B cell (primary cell): ENCODE measurements at regions not wholly inside any gene's neighbourhood (a gene's known extent, or its start where the extent isn't known, plus 50 kb on each side); places are given as distances from the start of the nearest gene placed in this dataset.

ENCODE experiments used
- ATAC-seq: fragments of 200-7000 bp; cut with Tn5 transposase; one replicate; pipeline ENCODE4 v1.10.0; 2021; ENCODE audit warnings: low read depth, mild to moderate bottlenecking, moderate number of reproducible peaks, moderate library complexity
- CTCF ChIA-PET: fragments of 350-600 bp; sonication (Branson Sonifier 250); formaldehyde crosslinking; loops from one replicate; lab custom pipeline; 2021; ENCODE audit warnings: antibody characterized with exemption, inconsistent platforms; lab: Charles Lee
- POLR2A ChIA-PET: fragments of 350-600 bp; sonication (Branson Sonifier 250); formaldehyde crosslinking; loops from one replicate; lab custom pipeline; 2021; ENCODE audit warnings: antibody characterized with exemption; lab: Charles Lee
- DNase-seq: peaks from one replicate; pipeline ENCODE4 v3.0.0; 2013
- H2AFZ ChIP-seq: 2 replicates; pipeline ENCODE4 v1.6.1; 2012; ENCODE audit warnings: mild to moderate bottlenecking, low read depth, low read length; ENCODE audit not compliant: insufficient read depth, poor library complexity, severe bottlenecking
- H3K27ac ChIP-seq, 2 donors: 1 replicate in 1 of 2; 2 replicates in 1 of 2; pipeline ENCODE4 v1.5.1; 2012 to 2013; ENCODE audit warnings: low read length in 2 of 2, mild to moderate bottlenecking in 2 of 2, moderate library complexity in 1 of 2
- H3K27me3 ChIP-seq, 4 experiments: fragments of 200-600 bp in 1 of 4; sonication (generic) in 1 of 4; replicated peaks in 1 of 4; 1 replicate in 2 of 4; 2 replicates in 2 of 4; pipeline versions ENCODE4 v1.6.1 to v1.7.0; 2013 to 2016; ENCODE audit warnings: low read length in 3 of 4, mild to moderate bottlenecking in 2 of 4, mixed read lengths in 1 of 4, moderate library complexity in 1 of 4; ENCODE audit not compliant: insufficient read depth in 4 of 4, control insufficient read depth in 3 of 4; ENCODE audit errors: control extremely low read depth in 1 of 4
- H3K36me3 ChIP-seq, 2 experiments: replicated peaks in 1 of 2; 1 replicate in 1 of 2; 2 replicates in 1 of 2; pipeline versions ENCODE4 v1.6.1 to v1.7.1; 2013; ENCODE audit warnings: low read length in 1 of 2; ENCODE audit not compliant: insufficient read depth in 2 of 2, control insufficient read depth in 1 of 2; ENCODE audit errors: control extremely low read depth in 1 of 2, extremely low read depth in 1 of 2
- H3K4me1 ChIP-seq, 2 donors: fragments of 200-600 bp in 1 of 2; sonication (generic) in 1 of 2; 1 replicate in 1 of 2; 2 replicates in 1 of 2; pipeline versions ENCODE4 v1.5.1 to v1.6.1; 2013 to 2017; ENCODE audit warnings: low read length in 2 of 2; ENCODE audit not compliant: control insufficient read depth in 2 of 2, insufficient read depth in 2 of 2
- H3K4me2 ChIP-seq: replicated peaks from 2 replicates; pipeline ENCODE3; 2012; ENCODE audit warnings: mild to moderate bottlenecking, low read depth, low read length; ENCODE audit not compliant: poor library complexity, severe bottlenecking
- H3K4me3 ChIP-seq, 5 experiments: fragments of 200-600 bp in 1 of 5; sonication (generic) in 1 of 5; 1 replicate in 3 of 5; 2 replicates in 2 of 5; pipeline versions ENCODE4 v1.5.1 to v1.7.0; 2011 to 2016; ENCODE audit warnings: low read length in 4 of 5, mild to moderate bottlenecking in 4 of 5, low read depth in 2 of 5, control low read depth in 1 of 5, moderate library complexity in 1 of 5; ENCODE audit not compliant: insufficient read depth in 1 of 5; ENCODE audit errors: control extremely low read depth in 1 of 5, extremely low read depth in 1 of 5
- H3K79me2 ChIP-seq: fragments of 200-600 bp; sonication (generic); one replicate; pipeline ENCODE4 v1.6.0; 2016; ENCODE audit warnings: low read length; ENCODE audit not compliant: control insufficient read depth, insufficient read depth
- H3K9ac ChIP-seq: fragments of 200-600 bp; sonication (generic); 2 replicates; pipeline ENCODE4 v1.6.1; 2017; ENCODE audit warnings: mild to moderate bottlenecking, low read length, moderate library complexity
- H3K9me3 ChIP-seq, 3 donors: one replicate each; pipeline versions ENCODE4 v1.6.1 to v1.7.1; 2013; ENCODE audit warnings: low read length in 2 of 3; ENCODE audit not compliant: control insufficient read depth in 2 of 3, insufficient read depth in 1 of 3; ENCODE audit errors: control extremely low read depth in 1 of 3
- H4K20me1 ChIP-seq: 2 replicates; pipeline ENCODE4 v1.6.0; 2012; ENCODE audit warnings: mild to moderate bottlenecking, low read length; ENCODE audit not compliant: insufficient read depth, control insufficient read depth, poor library complexity, severe bottlenecking
- H3K27ac Mint-ChIP-seq: one replicate; pipeline ENCODE4 v1.8.0; 2021; ENCODE audit warnings: mixed read lengths
- H3K27me3 Mint-ChIP-seq: one replicate; pipeline ENCODE4 v1.8.0; 2021; ENCODE audit warnings: mixed read lengths
- H3K4me1 Mint-ChIP-seq: one replicate; pipeline ENCODE4 v1.8.0; 2021; ENCODE audit warnings: mixed read lengths
- H3K4me3 Mint-ChIP-seq: one replicate; pipeline ENCODE4 v1.8.0; 2021; ENCODE audit warnings: mixed read lengths
- H3K9me3 Mint-ChIP-seq: one replicate; pipeline ENCODE4 v1.8.0; 2022; ENCODE audit warnings: mixed read lengths; ENCODE audit not compliant: insufficient read depth
- EZH2 ChIP-seq: IDR thresholded peaks from 2 replicates; pipeline ENCODE4 v1.6.1; 2012; ENCODE audit warnings: borderline replicate concordance, low read depth, mild to moderate bottlenecking, moderate library complexity, low read length; ENCODE audit not compliant: insufficient read depth, poor library complexity, severe bottlenecking
- WGBS: methylation state at CpG from one replicate; pipeline ENCODE4 v1.1.5; 2013; ENCODE audit warnings: missing lambda C conversion rate; ENCODE audit not compliant: insufficient coverage; 5-methylcytosine and 5-hydroxymethylcytosine counted together
- intact Hi-C: fragments of 100-400 bp; cut with micrococcal nuclease; formaldehyde crosslinking; loops from one replicate; pipeline ENCODE4 v1.10.0; 2022
- TF ChIP-seq, protein P1 (sequence below): fragments of 200-600 bp; IDR thresholded peaks from one replicate; pipeline ENCODE4 v1.8.0; 2022; ENCODE audit warnings: antibody characterized with exemption, mild to moderate bottlenecking

DNA sequence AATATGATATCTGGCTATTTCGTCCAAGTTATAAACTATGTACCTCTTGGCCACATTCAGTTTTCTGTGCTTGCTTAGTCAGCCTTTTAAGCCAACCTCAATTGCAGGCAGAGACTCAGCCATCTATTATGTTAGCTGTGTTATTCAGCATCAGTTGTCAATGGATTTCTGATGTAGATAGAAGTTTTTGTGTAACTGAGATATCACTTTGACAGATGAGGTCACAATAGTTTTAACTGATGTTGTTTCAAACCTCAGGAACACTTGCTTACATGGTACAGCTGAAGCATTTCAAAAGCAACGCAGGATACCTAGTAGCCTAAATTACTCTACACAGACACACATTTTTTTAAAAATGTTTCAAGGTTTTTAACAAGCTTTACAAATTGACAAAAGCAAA is 1478.0 kb downstream of the NCAM2 start:
- Mint-ChIP-seq H3K9me3 (peaks cover 5% of the 10 kb centered on the region), H3K4me3 (no peak overlapping the region), H3K4me1 (no peaks in the 10 kb centered on the region), H3K27ac (no peak overlapping the region), H3K27me3 (no peaks in the 10 kb centered on the region)
- H2AFZ ChIP-seq: no peak overlapping the region
- H3K36me3 ChIP-seq: no peaks in the 10 kb centered on the region
- no peak overlapping the region for H3K4me3 ChIP-seq
- WGBS: no CpG with 5 or more reads among the region's 2 CpGs
- no peaks in the 10 kb centered on the region for H4K20me1 ChIP-seq
- POLR2A ChIA-PET: no interaction called here
- H3K4me2 ChIP-seq: no peak overlapping the region
- ATAC-seq (no peak), DNase-seq (no peak)
- H3K79me2 ChIP-seq: no peaks in the 10 kb centered on the region
- H3K27me3 ChIP-seq: no peaks in the 10 kb centered on the region
- no peaks in the 10 kb centered on the region for H3K4me1 ChIP-seq
- intact Hi-C loops: no loop called here
- CTCF ChIA-PET: no interaction called here
- no peak overlapping the region for H3K9ac ChIP-seq
- TF ChIP-seq EZH2: no peak
- H3K27ac ChIP-seq: no peak overlapping the region
- H3K9me3 ChIP-seq: peaks cover 0 to 9% (median 0%) of the 10 kb centered on the region in 3 donors

DNA sequence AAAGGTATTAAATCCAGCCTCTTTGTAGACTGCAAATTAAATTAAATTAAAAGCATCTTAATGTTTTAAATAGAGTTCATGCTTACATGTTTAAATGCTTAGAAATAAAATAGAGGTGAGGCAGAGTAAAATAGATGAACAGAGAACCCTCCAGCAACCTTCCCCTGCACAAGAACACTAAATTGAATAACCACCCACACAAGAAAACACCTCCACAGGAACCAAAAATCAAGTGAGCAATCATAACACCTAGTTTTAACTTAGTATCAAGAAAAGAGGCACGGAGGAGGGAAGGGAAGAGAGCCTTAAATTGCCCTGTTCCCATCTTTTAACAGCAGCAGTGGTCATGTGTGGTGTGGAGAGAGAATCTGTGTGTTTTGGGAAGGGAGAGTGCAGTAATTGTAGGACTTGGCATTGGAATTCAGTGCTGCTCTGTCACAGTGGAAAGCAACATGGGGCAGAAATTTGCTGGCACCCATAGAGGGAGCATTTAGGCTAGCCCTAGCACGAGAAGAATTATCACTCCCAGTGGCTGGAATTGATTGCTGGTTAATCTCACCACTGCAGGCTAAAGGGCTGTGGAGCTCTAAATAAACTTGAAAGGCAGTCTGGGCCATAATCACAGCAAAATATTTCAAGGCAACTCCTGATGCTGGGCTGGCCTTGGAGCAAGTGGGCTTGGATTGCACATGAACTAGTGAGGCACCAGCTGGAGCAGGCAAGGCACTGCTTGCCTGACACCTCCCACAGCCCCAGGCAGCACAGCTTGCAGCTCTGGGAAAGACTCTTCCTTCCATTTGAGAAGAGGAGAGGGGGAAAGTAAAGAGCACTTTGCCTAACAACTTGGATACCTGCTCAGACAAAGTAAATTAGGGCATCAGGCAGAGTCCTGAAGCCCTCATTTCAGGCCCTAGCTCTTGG is 1478.8 kb downstream of the NCAM2 start:
- Mint-ChIP-seq H3K27me3 (no peaks in the 10 kb centered on the region), H3K9me3 (peaks cover 5% of the 10 kb centered on the region), H3K4me3 (no peak overlapping the region), H3K4me1 (no peaks in the 10 kb centered on the region), H3K27ac (no peak overlapping the region)
- ChIA-PET CTCF (no interaction called here), POLR2A (no interaction called here)
- intact Hi-C loops: no loop called here
- ATAC-seq: no peak
- H3K4me1 ChIP-seq: no peaks in the 10 kb centered on the region
- no peak for TF ChIP-seq EZH2
- TF ChIP-seq, protein P1, sequence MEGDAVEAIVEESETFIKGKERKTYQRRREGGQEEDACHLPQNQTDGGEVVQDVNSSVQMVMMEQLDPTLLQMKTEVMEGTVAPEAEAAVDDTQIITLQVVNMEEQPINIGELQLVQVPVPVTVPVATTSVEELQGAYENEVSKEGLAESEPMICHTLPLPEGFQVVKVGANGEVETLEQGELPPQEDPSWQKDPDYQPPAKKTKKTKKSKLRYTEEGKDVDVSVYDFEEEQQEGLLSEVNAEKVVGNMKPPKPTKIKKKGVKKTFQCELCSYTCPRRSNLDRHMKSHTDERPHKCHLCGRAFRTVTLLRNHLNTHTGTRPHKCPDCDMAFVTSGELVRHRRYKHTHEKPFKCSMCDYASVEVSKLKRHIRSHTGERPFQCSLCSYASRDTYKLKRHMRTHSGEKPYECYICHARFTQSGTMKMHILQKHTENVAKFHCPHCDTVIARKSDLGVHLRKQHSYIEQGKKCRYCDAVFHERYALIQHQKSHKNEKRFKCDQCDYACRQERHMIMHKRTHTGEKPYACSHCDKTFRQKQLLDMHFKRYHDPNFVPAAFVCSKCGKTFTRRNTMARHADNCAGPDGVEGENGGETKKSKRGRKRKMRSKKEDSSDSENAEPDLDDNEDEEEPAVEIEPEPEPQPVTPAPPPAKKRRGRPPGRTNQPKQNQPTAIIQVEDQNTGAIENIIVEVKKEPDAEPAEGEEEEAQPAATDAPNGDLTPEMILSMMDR: no peak
- no peak overlapping the region for H3K9ac ChIP-seq
- no peak overlapping the region for H3K27ac ChIP-seq
- WGBS: 33% methylated on average over 1 of the region's 2 CpGs
- H3K4me2 ChIP-seq: no peak overlapping the region
- H2AFZ ChIP-seq: no peak overlapping the region
- no peaks in the 10 kb centered on the region for H3K36me3 ChIP-seq
- no peaks in the 10 kb centered on the region for H4K20me1 ChIP-seq
- peaks cover 0 to 9% (median 0%) of the 10 kb centered on the region in 3 donors for H3K9me3 ChIP-seq
- no peak for DNase-seq
- no peaks in the 10 kb centered on the region for H3K79me2 ChIP-seq
- no peaks in the 10 kb centered on the region for H3K27me3 ChIP-seq
- H3K4me3 ChIP-seq: no peak overlapping the region
